H9 (cell line): ENCODE measurements at regions not wholly inside any gene's neighbourhood (a gene's known extent, or its start where the extent isn't known, plus 50 kb on each side); places are given as distances from the start of the nearest gene placed in this dataset.

Experiments used
- DNase-seq: peaks from one replicate; pipeline ENCODE4 v3.0.0-alpha.2; 2017
- H2AFZ ChIP-seq: one replicate; pipeline ENCODE4 v1.6.1; 2013; ENCODE audit warnings: mild to moderate bottlenecking, low read length, control low read depth, moderate library complexity
- H2AK5ac ChIP-seq: 2 replicates; pipeline ENCODE4 v1.6.1; 2013; ENCODE audit warnings: low read length, control low read depth, mixed read lengths; ENCODE audit not compliant: insufficient read length
- H2BK120ac ChIP-seq: one replicate; pipeline ENCODE4 v1.6.1; 2013; ENCODE audit warnings: low read depth, mild to moderate bottlenecking, low read length, control low read depth, inconsistent platforms; ENCODE audit not compliant: poor library complexity, severe bottlenecking
- H2BK12ac ChIP-seq: 2 replicates; pipeline ENCODE4 v1.6.1; 2013; ENCODE audit warnings: low read length, control low read depth, mixed read lengths, low read depth; ENCODE audit not compliant: insufficient read length
- H2BK15ac ChIP-seq: 2 replicates; pipeline ENCODE4 v1.6.1; 2013; ENCODE audit warnings: low read depth, low read length, control low read depth
- H2BK20ac ChIP-seq: one replicate; pipeline ENCODE4 v1.6.1; 2013; ENCODE audit warnings: low read depth, mild to moderate bottlenecking, low read length, control low read depth, inconsistent platforms; ENCODE audit not compliant: poor library complexity, severe bottlenecking
- H2BK5ac ChIP-seq: 2 replicates; pipeline ENCODE4 v1.6.1; 2013; ENCODE audit warnings: low read length, control low read depth, mixed read lengths; ENCODE audit not compliant: insufficient read length
- H3K14ac ChIP-seq: 2 replicates; pipeline ENCODE4 v1.6.1; 2013; ENCODE audit warnings: low read length, control low read depth; ENCODE audit not compliant: insufficient read depth
- H3K18ac ChIP-seq: 2 replicates; pipeline ENCODE4 v1.6.1; 2013; ENCODE audit warnings: low read depth, mild to moderate bottlenecking, mixed read lengths, low read length, control low read depth; ENCODE audit not compliant: insufficient read length
- H3K23ac ChIP-seq: 2 replicates; pipeline ENCODE4 v1.6.1; 2013; ENCODE audit warnings: low read length, control low read depth, mixed read lengths, low read depth; ENCODE audit not compliant: insufficient read length
- H3K23me2 ChIP-seq: 2 replicates; pipeline ENCODE4 v1.6.1; 2013; ENCODE audit warnings: low read depth, mild to moderate bottlenecking, mixed read lengths, low read length, control low read depth; ENCODE audit not compliant: insufficient read length, poor library complexity, severe bottlenecking
- H3K27ac ChIP-seq: 2 replicates; pipeline ENCODE4 v1.5.1; 2013; ENCODE audit warnings: low read length, control low read depth, mixed read lengths, low read depth; ENCODE audit not compliant: insufficient read length
- H3K27me3 ChIP-seq: 2 replicates; pipeline ENCODE4 v1.6.1; 2013; ENCODE audit warnings: low read length, control low read depth, inconsistent platforms; ENCODE audit not compliant: insufficient read depth
- H3K4ac ChIP-seq: 2 replicates; pipeline ENCODE4 v1.6.1; 2013; ENCODE audit warnings: low read depth, mild to moderate bottlenecking, control low read depth, inconsistent platforms, low read length, moderate library complexity
- H3K4me1 ChIP-seq: 2 replicates; pipeline ENCODE4 v1.6.1; 2013; ENCODE audit warnings: low read length, control low read depth, inconsistent platforms; ENCODE audit not compliant: insufficient read depth
- H3K4me2 ChIP-seq: 2 replicates; pipeline ENCODE4 v1.6.1; 2013; ENCODE audit warnings: low read length, control low read depth, mixed read lengths; ENCODE audit not compliant: insufficient read length, insufficient read depth
- H3K56ac ChIP-seq: 2 replicates; pipeline ENCODE4 v1.6.1; 2013; ENCODE audit warnings: low read depth, mild to moderate bottlenecking, mixed read lengths, low read length, control low read depth; ENCODE audit not compliant: insufficient read length
- H3K79me1 ChIP-seq: 2 replicates; pipeline ENCODE4 v1.6.1; 2013; ENCODE audit warnings: low read depth, mild to moderate bottlenecking, moderate library complexity, low read length, control low read depth, inconsistent platforms; ENCODE audit not compliant: insufficient read depth, poor library complexity, severe bottlenecking
- H3K79me2 ChIP-seq: 2 replicates; pipeline ENCODE4 v1.6.1; 2013; ENCODE audit warnings: low read length, control low read depth, inconsistent platforms; ENCODE audit not compliant: insufficient read depth
- H3K9ac ChIP-seq: 2 replicates; pipeline ENCODE4 v1.6.1; 2013; ENCODE audit warnings: low read length, control low read depth, mixed read lengths; ENCODE audit not compliant: insufficient read length; ENCODE audit errors: extremely low read depth
- H3K9me3 ChIP-seq: one replicate; pipeline ENCODE4 v1.6.1; 2013; ENCODE audit warnings: low read depth, low read length, inconsistent platforms; ENCODE audit not compliant: control insufficient read depth
- H3T11ph ChIP-seq: one replicate; pipeline ENCODE4 v1.6.1; 2013; ENCODE audit warnings: mild to moderate bottlenecking, low read length, control low read depth, inconsistent platforms
- H4K20me1 ChIP-seq: one replicate; pipeline ENCODE4 v1.6.1; 2013; ENCODE audit not compliant: control insufficient read depth, insufficient read length, insufficient read depth
- H4K5ac ChIP-seq: 2 replicates; pipeline ENCODE4 v1.6.1; 2013; ENCODE audit warnings: low read depth, mild to moderate bottlenecking, mixed read lengths, low read length, control low read depth; ENCODE audit not compliant: insufficient read length
- H4K8ac ChIP-seq: replicated peaks from 2 replicates; pipeline ENCODE4 v1.6.1; 2013; ENCODE audit warnings: low read length, control low read depth, mixed read lengths, low read depth; ENCODE audit not compliant: insufficient read length
- H4K91ac ChIP-seq: 2 replicates; pipeline ENCODE4 v1.6.1; 2013; ENCODE audit warnings: low read depth, mild to moderate bottlenecking, moderate library complexity, mixed read lengths, low read length, control low read depth; ENCODE audit not compliant: insufficient read length
- H3K27ac Mint-ChIP-seq, 3 experiments: 2 replicates in 2 of 3; 3 replicates in 1 of 3; pipeline ENCODE4 v1.8.0; 2020 to 2021; ENCODE audit warnings: mixed read lengths in 3 of 3, mild to moderate bottlenecking in 1 of 3, moderate library complexity in 1 of 3
- H3K27me3 Mint-ChIP-seq: 2 replicates; pipeline ENCODE4 v1.8.0; 2021; ENCODE audit warnings: low read depth, mild to moderate bottlenecking, moderate library complexity, mixed read lengths
- H3K36me3 Mint-ChIP-seq, 3 experiments: 2 replicates in 2 of 3; 3 replicates in 1 of 3; pipeline ENCODE4 v1.8.0; 2020 to 2021; ENCODE audit warnings: low read depth in 3 of 3, mixed read lengths in 3 of 3; ENCODE audit not compliant: insufficient read depth in 1 of 3
- H3K4me1 Mint-ChIP-seq, 2 experiments: 2 replicates each; pipeline ENCODE4 v1.8.0; 2020; ENCODE audit warnings: mixed read lengths in 2 of 2
- H3K4me3 Mint-ChIP-seq, 2 experiments: 2 replicates in 1 of 2; 3 replicates in 1 of 2; pipeline ENCODE4 v1.8.0; 2020 to 2021; ENCODE audit warnings: mild to moderate bottlenecking in 2 of 2, mixed read lengths in 2 of 2, moderate library complexity in 1 of 2
- H3K9me3 Mint-ChIP-seq, 2 experiments: 2 replicates in 1 of 2; 3 replicates in 1 of 2; pipeline ENCODE4 v1.8.0; 2020; ENCODE audit warnings: mild to moderate bottlenecking in 2 of 2, mixed read lengths in 2 of 2, moderate library complexity in 1 of 2
- WGBS: extraction: QIAGEN DNeasy Blood & Tissue Kit; methylation state at CpG from one replicate; pipeline ENCODE4 v1.1.7; 2013; ENCODE audit warnings: missing lambda C conversion rate, low lambda C conversion rate, mixed read lengths; ENCODE audit not compliant: insufficient read length; ENCODE audit errors: extremely low coverage; 5-methylcytosine and 5-hydroxymethylcytosine counted together
- TF ChIP-seq, protein P1 (sequence below): fragments of 200-600 bp; sonication (generic); conservative IDR thresholded peaks from 3 replicates; pipeline ENCODE4 v1.8.0; 2021; ENCODE audit warnings: antibody characterized with exemption, mild to moderate bottlenecking

DNA sequence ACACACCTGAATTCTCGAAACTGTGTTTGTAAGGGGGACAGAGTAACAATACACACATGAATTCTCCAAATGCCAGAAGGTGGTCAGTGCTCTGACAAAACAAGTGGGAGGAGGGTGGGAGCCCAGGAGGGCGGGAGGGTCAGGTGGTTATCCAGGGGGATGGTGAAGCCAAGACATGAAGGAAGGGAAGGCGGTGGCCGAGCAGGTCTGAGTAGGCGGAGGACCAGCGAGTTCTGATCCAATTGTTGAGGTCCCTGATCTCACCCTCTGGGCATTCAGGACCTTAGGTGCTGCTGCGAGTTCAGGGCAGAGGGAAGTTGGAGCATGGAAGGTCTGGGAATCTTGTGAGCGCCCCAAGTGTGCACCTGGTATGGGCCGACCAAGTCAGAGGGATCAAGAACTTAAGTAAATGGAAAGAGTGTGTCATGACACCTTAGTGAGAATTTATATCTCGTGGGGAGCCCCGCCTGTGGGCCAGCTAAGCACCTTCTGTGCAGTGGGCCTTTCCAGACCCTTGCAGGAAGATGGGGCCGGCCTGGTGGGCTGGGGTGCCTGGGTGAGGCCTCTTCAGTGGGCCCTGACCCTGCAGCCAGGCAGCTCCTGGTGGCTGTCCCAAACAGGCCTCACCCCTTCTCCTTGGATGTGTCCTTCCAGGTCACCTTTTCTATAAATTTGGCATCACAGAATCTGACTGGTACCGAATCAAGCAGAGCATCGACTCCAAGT is 86.1 kb downstream of the NPIPB11 start:
- Histone ChIP-seq H4K8ac (no peak overlapping the region), H2BK12ac (no peak overlapping the region), H3K4ac (no peak overlapping the region), H3K9ac (no peak overlapping the region), H3K4me1 (no peaks in the 10 kb centered on the region), H3K23me2 (no peaks in the 10 kb centered on the region), H4K20me1 (no peaks in the 10 kb centered on the region), H2BK20ac (no peak overlapping the region), H3K27ac (no peak overlapping the region), H3T11ph (no peak overlapping the region), H4K5ac (no peak overlapping the region), H3K79me2 (no peaks in the 10 kb centered on the region), H3K9me3 (no peaks in the 10 kb centered on the region), H3K4me2 (no peak overlapping the region), H3K18ac (no peak overlapping the region), H3K14ac (no peak overlapping the region; the same call in 1 of the 2 replicates), H3K79me1 (no peaks in the 10 kb centered on the region), H4K91ac (no peak overlapping the region), H3K23ac (no peak overlapping the region), H3K27me3 (no peaks in the 10 kb centered on the region), H2AFZ (no peak overlapping the region), H2BK5ac (no peak overlapping the region), H2AK5ac (no peak overlapping the region), H2BK120ac (no peak overlapping the region), H3K56ac (no peak overlapping the region), H2BK15ac (no peak overlapping the region)
- TF ChIP-seq, protein P1, sequence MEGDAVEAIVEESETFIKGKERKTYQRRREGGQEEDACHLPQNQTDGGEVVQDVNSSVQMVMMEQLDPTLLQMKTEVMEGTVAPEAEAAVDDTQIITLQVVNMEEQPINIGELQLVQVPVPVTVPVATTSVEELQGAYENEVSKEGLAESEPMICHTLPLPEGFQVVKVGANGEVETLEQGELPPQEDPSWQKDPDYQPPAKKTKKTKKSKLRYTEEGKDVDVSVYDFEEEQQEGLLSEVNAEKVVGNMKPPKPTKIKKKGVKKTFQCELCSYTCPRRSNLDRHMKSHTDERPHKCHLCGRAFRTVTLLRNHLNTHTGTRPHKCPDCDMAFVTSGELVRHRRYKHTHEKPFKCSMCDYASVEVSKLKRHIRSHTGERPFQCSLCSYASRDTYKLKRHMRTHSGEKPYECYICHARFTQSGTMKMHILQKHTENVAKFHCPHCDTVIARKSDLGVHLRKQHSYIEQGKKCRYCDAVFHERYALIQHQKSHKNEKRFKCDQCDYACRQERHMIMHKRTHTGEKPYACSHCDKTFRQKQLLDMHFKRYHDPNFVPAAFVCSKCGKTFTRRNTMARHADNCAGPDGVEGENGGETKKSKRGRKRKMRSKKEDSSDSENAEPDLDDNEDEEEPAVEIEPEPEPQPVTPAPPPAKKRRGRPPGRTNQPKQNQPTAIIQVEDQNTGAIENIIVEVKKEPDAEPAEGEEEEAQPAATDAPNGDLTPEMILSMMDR: no peak
- peak overlapping the region in 1 of 3 experiments; percentile 61; a peak in 3 of 7 replicates for H3K27ac Mint-ChIP-seq
- no peaks in the 10 kb centered on the region; a peak in 1 of 7 replicates for H3K36me3 Mint-ChIP-seq
- no peaks in the 10 kb centered on the region; the same call in 1 of the 2 replicates for H3K27me3 Mint-ChIP-seq
- no peak for DNase-seq
- H3K4me1 Mint-ChIP-seq: peaks cover 30 to 47% of the 10 kb centered on the region in 2 experiments
- H3K4me3 Mint-ChIP-seq: no peak overlapping the region
- no peaks in the 10 kb centered on the region for H3K9me3 Mint-ChIP-seq
- WGBS: no CpG with 5 or more reads among the region's 14 CpGs
